HG03378 (cell line): ENCODE measurements at regions not wholly inside any gene's neighbourhood (a gene's known extent, or its start where the extent isn't known, plus 50 kb on each side); places are given as distances from the start of the nearest gene placed in this dataset.

Source experiments
- ATAC-seq: cut with Tn5 transposase; IDR thresholded peaks from one replicate; pipeline ENCODE4 v1.9.1; 2021; ENCODE audit warnings: mild to moderate bottlenecking, moderate library complexity; ENCODE audit not compliant: unreplicated experiment

- peak; percentile 59 for ATAC-seq
These were observed 179.1 kb upstream of the NDST4 start for GRCh38 chr4:115292320-115293092.

- ATAC-seq, result no peak
These were observed 174.0 kb upstream of the NDST4 start for GRCh38 chr4:115287426-115287825.

GRCh38 chr4:115279330-115279729 lies 165.9 kb upstream of the NDST4 start:
- ATAC-seq, result peak; percentile 44

- ATAC-seq, result no peak
These were observed 165.4 kb upstream of the NDST4 start for GRCh38 chr4:115278830-115279229.

GRCh38 chr4:115275615-115276014 lies 162.2 kb upstream of the NDST4 start:
- no peak for ATAC-seq

- peak; percentile 81 for ATAC-seq
These were observed 161.1 kb upstream of the NDST4 start for GRCh38 chr4:115274545-115274944.

GRCh38 chr4:115272594-115272993 lies 159.2 kb upstream of the NDST4 start:
- peak; percentile 34 for ATAC-seq

GRCh38 chr4:115272185-115272584 lies 158.8 kb upstream of the NDST4 start:
- peak; percentile 82 for ATAC-seq

GRCh38 chr4:115260195-115260594 lies 146.8 kb upstream of the NDST4 start:
- no peak for ATAC-seq

GRCh38 chr4:115259642-115260041 lies 146.2 kb upstream of the NDST4 start:
- ATAC-seq, result no peak

- ATAC-seq, result no peak
These were observed 136.4 kb upstream of the NDST4 start for GRCh38 chr4:115249808-115250207.

GRCh38 chr4:115234405-115235093 lies 121.1 kb upstream of the NDST4 start:
- peak; percentile 61 for ATAC-seq

GRCh38 chr4:115233600-115233999 lies 120.2 kb upstream of the NDST4 start:
- peak; percentile 54 for ATAC-seq

- ATAC-seq, result peak; percentile 35
These were observed 116.5 kb upstream of the NDST4 start for GRCh38 chr4:115229873-115230272.

- ATAC-seq, result no peak
These were observed 115.4 kb upstream of the NDST4 start for GRCh38 chr4:115228851-115229250.

GRCh38 chr4:115222061-115222460 lies 108.6 kb upstream of the NDST4 start:
- ATAC-seq, result no peak

GRCh38 chr4:115219862-115220261 lies 106.4 kb upstream of the NDST4 start:
- ATAC-seq, result no peak

- no peak for ATAC-seq
These were observed 106.0 kb upstream of the NDST4 start for GRCh38 chr4:115219315-115219860.

- no peak for ATAC-seq
These were observed 102.5 kb upstream of the NDST4 start for GRCh38 chr4:115215935-115216334.

GRCh38 chr4:115213716-115214115 lies 100.3 kb upstream of the NDST4 start:
- no peak for ATAC-seq

GRCh38 chr4:115201042-115201330 lies 87.6 kb upstream of the NDST4 start:
- ATAC-seq, result no peak
